Activated CD4-positive, alpha-beta T cell treated with anti-CD3 and anti-CD28 coated beads, Interleukin-10, Interleukin-2, amounts not matched to agents 100 ng/mL and 50 ng/mL, durations not matched to agents 16 hours and 8 hours (primary cell): ENCODE measurements at regions not wholly inside any gene's neighbourhood (a gene's known extent, or its start where the extent isn't known, plus 50 kb on each side); places are given as distances from the start of the nearest gene placed in this dataset.
"Not testable (repeated sequence)": the region's sequence is repeated elsewhere in the genome, so short reads cannot be mapped to it uniquely, and the experiment has no call there.

ENCODE experiments used
- DNase-seq: peaks from one replicate; pipeline ENCODE4 v3.0.0-alpha.2; 2020

DNA sequence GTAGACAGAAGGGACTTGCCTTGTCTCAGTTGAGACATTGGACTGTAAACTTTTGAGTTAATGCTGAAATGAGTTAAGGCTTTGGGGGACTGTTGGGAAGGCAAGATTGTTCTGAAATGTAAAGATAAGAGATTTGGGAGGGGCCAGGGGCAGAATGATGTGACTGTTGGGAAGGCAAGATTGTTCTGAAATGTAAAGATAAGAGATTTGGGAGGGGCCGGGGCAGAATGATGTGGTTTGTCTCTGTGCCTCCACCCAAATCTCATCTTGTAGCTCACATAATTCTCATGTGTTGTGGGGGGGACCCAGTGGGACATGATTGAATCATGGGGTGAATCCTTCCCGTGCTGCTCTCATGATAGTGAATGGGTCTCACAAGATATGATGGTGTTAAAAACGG is 1217.1 kb downstream of the GALC start:
- DNase-seq, result not testable (repeated sequence)

DNA sequence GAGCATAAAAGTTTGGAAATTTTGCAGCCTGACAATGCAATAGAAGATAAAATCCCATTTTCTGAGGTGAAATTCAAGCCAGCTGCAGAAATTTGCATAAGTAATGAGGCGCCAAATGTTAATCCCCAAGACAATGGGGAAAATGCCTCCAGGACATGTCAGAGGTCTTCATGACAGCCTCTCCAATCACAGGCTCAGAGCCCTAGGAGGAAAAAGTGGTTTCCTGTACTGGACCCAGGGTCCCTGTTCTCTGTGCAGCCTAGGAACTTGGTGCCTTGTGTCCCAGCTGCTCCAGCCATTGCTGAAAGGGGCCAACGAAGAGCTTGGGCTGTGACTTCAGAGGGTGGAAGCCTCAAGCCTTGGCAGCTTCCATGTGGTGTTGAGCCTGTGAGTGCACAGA is 1218.1 kb downstream of the GALC start:
- DNase-seq, result no peak

DNA sequence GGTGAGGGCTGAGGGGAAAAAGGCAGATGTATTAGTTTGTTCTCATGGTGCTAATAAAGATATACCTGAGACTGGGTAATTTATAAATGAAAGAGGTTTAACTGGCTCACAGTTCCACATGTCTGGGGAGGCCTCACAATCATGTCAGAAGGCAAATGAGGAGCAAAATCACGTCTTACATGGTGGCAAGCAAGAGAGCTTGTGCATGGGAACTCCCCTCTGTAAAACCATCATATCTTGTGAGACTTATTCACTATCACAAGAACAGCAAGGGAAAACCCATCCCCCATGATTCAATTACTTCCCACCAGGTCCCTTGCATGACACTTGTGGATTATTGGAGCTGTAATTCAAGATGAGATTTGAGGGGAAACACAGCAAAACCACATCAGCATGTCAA is 1220.9 kb downstream of the GALC start:
- no peak for DNase-seq

DNA sequence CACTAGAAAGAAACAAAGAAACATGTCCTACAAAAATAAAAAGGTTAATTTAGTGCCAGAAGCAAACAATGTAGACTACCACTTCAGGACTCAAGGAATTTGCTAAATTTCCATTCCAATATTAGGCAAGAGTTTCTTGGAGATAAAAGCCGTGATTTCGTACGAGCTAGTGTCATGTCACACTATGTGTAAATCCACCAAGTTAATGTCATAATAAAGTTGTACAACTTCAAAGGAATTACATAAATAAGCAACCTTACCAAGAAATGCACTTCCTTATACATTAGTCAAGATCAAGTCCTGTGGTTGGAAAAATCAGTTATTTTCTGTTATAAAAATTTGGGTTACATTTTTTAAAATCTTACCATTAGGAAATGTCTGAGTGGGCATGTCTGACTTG is 1222.8 kb downstream of the GALC start:
- no peak for DNase-seq

DNA sequence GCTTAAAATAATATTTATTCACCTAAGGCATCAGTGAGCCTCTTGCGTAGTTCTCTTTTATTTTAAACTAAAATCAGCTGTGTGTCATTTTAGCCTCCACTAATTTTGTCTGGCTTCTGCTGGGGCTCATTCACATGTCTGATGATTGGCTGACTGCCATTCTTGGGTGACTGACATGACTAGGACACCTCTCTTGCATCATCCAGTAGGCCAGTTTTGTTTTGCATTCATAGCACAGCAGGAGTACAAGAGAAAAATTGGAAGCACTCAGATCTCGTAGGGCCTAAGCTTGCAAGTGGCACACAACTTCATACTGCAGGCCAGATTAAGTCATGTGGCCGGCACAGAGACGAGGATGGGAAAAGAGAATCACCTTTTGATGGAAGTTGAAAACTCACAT is 1226.5 kb downstream of the GALC start:
- no peak for DNase-seq

DNA sequence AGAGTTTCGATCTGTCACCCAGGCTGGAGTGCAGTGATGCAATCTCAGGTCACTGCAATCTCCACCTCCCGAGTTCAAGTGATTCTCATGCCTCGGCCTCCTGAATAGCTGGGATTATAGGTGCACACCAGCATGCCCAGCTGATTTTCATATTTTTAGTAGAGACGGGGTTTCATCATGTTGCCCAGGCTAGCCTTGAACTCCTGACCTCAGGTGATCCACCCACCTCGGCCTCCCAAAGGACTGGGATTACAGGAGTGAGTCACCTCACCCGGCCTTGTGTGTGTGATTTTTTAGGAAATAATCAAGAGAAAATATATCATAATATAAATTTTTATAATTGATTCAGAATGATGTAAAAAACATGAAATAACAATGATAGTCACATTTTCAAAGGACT is 1231.4 kb downstream of the GALC start:
- no peak for DNase-seq

DNA sequence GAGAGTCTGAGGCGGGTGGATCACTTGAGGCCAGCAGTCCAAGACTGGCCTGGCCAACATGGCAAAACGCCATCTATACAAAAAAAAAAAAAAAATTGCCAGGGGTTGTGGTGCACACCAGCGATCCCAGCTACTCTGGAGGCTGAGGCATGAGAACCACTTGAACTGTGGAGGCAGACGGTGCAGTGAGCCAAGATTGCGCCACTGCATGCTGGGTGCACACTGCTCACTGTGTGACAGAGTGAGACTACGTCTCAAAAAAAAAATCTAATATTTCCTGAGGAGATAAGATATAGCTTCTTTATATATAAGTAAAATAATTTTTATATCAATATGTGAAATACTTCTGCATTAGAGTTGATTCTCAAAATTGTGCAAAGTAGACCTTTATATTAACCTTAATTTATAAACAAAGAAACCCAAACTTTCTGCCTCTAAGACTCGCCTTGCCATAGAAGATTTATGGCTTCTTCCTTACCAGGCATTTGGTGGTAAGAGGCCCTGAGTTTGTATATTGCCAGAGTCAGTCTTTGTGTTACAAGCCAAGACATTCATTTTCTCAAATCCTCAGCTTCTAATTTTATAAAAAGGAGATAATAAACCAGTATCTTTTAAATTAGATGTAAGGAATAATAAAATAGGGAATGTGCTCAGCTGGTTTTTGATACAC is 1226.7 kb downstream of the FLRT2 start:
- DNase-seq, result no peak

DNA sequence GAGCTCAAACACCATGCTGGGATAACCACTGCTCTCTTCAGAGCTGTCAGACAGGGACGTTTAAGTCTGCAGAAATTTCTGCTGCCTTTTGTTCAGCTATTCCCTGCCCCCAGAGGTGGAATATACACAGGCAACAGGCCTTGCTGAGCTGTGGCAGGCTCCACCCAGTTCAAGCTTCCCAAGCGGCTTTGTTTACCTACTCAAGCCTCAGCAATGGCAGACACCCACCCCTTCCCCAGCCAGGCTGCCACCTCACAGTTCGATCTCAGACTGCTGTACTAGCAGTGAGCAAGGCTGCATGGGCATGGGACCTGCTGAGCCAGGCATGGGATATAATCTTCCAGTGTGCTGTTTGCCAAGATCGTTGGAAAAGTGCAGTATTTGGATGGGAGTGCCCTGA is 1220.5 kb downstream of the FLRT2 start:
- not testable (repeated sequence) for DNase-seq

DNA sequence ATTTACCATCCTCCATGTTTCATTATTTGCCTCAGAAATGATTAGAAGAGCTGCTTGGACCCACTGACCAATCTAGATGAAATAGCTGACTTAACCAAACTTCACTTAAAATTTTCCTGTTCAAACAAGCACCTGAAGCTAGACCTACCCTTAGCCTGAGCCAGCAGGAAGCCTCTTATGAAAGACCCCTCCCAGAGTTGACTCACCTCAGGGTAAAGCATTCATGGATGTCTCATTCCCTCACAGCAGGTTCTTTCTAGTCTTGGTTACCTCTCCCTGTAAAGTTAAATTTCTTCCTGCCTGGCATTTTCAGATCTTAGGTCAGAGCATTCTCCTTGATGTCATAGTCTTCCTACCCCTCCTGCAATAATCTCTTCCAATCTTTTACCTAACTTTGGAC is 1209.8 kb downstream of the FLRT2 start:
- DNase-seq, result no peak

DNA sequence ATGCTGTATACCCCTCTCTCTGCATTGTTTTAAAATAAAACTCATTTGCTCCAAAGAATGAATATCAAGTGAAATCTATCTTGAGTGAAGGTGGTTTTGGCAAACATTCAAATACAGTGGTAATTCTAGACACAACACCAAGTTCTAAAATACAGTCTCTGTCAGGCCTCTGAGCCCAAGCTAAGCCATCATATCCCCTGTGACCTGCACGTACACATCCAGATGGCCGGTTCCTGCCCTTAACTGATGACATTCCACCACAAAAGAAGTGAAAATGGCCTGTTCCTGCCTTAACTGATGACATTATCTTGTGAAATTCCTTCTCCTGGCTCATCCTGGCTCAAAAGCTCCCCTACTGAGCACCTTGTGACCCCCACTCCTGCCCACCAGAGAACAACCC is 1201.5 kb downstream of the FLRT2 start:
- not testable (repeated sequence) for DNase-seq

DNA sequence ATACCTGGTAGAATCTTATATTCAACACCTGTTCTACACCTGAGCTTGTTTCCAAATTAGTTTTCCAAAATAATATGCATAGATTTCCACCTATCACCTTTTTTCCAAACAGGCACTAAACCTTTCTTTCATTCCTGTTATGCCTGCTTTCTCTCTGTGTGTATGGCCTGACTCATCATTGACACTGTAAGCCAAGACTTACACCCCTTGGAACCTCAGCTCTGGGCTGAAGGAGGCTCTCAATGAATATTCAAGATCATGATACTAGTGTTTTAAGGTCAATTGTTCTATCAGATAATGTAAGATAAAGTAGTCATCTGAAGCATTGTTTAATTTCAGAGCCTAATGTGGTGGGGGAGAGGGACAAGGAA is 1193.3 kb downstream of the FLRT2 start:
- DNase-seq, result no peak

DNA sequence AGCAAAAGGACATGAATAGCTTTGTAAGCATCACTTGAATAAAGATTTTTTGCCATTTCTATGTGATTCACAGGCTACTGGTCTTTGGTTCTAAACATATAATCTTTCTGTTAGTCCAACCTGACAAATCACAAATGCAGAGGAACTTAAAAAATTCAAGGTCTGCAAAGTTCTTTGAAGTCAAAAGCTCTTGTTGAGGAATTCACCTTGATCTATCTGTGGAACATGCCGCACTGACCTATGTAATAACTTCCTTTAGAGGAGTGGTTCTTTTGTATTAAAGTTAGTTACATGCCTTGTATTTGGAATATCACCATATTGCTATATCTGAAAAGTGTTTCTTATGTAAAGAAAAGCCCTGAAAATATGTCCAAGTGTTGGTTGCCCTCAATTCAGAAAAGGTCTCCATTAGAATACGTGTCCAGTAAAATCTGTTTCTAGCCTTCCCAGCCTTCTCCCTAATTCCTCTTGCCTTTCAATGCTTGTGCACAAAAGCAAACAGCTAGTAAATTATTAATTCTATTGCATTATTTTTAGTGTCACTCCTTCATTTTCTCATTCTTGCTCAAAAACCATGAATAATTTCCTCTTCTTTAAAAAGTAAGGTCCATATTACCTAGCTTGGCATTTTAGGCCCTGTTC is 1192.8 kb downstream of the FLRT2 start:
- DNase-seq, result no peak

DNA sequence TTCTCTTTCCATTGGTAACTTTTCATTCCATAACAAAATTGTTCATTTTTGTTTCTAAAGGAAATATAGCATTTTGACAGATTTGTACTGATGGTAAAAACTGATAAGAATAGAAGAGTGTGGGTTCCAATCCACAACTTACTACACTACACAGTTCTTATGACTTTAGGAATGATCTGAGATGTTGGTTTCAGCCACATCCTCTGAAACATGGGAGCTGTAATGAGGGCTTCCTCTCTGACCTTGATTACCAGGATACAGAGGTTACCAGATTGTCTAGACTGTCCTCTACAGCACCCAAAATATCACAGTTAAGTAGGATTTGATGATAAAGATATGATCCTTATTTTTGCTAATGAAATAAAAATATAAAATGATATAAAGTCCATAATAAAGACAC is 1184.6 kb downstream of the FLRT2 start:
- DNase-seq, result no peak

DNA sequence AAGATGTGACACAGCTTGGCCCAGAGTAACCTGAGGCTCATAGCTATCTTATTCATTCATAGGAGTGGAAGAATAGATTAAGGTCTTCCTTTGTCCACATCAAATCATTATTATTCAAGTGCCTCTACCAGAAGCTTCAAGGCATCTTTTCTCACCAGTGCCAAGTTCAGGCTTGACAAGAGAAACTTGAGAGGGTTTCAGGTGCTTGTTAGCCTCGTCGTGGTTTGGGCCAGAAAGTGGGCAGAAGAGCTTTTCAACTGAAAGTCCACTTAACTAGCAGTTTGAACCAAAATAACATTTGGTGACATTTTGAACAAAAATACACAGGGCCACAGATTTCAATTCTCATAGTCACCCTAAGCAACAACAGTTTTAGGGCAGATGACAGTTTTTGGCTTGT is 1184.2 kb downstream of the FLRT2 start:
- DNase-seq, result no peak

DNA sequence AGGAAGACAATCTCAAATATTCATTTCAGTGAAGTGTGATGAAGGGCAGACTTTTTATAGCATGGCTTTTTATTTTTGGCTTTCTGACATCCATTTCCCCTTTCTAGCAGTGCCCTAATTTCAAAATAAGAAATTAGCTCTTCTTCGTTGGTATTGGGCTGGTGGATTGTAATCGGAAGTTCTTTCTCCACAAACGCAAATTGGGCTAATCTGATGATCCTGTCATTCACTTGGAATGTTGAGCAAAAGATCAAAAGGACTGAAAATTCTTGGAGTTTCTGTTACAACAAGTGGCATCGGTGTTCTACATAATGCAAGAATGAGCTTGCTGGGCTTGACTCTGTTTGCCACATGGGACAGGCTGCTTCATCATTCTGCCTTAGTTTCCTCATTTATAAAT is 1182.8 kb downstream of the FLRT2 start:
- no peak for DNase-seq

DNA sequence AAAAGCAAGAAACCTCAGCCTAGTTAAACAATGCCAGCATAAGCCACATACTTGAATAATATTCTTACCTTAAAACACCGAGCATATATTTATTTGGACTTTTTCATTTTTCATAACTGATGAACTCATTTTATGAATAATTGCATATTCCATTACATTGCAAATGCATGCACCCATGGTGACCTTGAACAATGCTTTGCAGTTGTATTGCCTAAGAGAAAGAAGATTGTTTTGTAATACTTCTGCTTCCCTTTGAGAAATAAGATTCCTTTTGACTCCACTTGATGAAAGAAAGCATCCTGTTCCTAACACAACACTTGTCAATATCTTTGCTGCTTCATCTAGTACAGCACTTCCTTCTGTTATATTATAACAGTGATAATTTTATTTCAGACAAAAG is 1182.2 kb downstream of the FLRT2 start:
- no peak for DNase-seq

DNA sequence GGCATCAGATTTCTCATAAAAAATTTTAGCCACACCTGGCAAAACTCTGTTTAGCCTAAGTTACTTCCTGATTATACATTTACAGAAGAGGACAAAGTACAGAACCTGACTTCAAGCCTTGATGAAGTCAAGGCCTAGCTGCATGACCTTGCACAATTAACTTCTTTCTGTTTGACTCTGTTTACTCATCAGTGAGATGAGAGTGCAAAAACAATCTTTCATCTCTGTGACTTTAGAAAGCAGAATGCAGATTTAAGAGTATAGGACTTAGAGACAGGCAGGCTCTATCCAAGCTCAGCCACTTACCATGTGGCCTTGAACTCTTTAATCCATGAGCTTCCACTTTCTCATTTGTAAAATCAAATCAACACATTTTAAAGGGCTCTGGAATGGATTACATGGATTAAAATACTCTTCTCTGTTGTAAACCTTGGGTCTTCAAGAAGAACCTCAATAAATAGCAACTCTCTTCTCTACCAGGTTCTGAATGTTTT is 1178.9 kb downstream of the FLRT2 start:
- no peak for DNase-seq

DNA sequence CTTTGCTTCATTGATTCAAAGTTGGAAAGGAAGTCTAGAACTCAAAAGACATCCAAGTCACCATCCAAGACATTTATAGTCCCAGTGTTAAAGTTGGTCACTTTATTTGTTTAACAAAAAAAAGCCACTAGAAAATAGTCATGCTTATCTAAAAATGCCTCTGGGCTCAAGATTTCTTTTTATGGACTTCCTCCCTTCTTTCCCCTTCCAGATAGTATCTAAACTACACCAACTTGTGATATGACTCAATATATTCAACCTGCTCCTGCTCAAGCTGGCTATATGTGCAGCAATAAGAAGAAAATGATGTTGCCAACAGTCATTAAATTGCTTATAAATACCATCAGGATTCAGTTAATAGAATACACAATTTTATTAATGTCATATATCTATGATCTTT is 1177.1 kb downstream of the FLRT2 start:
- DNase-seq, result no peak

DNA sequence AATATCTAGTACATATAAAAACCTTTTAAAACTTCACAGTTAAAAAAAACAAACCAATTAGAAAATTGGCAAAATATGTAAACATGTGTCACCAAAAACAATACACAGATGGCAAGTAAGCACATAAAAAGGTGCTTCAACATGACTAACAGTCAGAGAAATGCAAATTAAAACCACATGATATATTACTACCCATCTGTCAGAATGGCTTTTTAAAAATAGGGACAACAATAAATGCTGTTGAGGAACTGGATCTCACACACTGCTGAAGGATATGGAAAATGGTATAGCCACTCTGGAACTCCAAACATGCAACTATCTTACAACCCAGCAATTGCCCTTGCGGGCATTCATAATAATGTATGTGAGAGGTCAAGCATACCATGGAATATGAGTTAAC is 1153.6 kb downstream of the FLRT2 start:
- DNase-seq, result no peak

DNA sequence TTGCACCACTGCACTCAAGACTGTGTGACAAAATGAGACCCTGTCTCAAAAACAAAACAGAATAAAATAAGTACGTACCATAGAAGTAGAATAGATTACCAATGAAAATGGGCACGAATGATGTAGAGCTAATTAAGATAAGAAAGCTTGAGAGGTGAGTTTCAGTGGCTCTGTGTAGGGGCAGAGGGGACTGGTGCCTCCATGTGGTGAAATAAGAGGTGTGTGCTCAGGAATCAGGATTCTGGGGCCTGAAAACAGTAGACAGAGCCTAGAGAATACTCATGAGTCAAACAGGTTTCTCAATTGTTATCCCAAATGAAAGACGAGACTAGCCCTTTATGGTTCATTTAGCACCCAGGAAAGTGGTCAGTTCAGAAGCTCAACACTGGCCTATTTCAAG is 1145.1 kb downstream of the FLRT2 start:
- no peak for DNase-seq

DNA sequence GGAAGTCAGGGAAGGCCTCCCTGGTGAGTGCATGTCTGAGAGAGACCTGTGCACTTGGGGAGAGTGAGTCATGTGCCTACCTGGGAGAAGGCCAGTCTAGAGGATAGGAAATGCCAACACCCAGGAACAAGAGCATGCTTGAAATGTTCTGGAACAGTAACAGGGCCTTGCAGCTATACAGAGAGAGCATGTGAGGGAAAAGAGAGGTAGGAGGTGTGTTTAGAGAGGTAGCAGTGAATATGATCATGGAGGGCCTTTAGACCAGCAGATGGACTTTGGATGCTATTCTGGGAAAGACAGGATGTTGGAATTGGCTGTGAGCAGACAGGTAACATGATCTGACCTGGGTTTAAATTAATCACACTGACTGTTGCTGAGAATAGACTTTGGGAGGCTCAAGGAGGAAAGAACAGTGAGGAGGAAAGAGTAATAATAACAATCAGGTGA is 1143.6 kb downstream of the FLRT2 start:
- DNase-seq, result no peak

DNA sequence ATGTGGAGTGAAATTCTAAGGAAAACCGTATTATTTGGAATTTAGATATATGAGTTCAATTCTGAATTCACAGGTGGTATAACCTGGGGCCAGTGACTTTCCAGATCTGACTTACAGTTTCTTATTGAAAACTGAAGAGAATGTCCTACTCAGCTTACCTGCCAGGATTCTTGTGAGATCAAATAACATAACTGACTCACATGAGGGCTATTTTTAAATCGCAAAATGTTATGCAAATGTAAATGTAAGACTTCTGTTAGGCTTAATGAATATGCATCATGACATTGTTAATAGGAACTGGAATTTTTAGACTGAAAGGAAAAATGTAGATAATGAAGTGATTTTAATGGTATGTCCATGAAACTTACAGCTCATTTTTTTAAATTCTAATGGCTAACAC is 1142.1 kb downstream of the FLRT2 start:
- no peak for DNase-seq

DNA sequence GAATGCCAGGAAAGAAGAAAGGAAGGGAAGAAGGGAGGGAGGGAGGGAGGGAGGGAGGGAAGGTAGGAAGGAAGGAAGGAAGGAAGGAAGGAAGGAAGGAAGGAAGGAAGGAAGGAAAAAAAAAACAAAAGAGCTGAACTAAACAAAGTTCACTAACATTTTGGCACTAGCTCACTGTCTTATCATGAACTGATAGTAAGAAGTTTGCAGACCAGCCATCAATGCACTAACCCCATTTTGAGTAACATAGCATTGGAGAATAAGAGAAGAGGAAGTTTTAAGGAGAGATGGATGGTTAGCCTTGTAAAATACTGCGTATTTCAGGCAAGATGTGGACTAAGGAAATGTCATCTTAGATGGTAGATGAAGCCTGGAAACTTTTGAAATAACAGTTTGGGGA is 1136.0 kb downstream of the FLRT2 start:
- DNase-seq, result no peak

DNA sequence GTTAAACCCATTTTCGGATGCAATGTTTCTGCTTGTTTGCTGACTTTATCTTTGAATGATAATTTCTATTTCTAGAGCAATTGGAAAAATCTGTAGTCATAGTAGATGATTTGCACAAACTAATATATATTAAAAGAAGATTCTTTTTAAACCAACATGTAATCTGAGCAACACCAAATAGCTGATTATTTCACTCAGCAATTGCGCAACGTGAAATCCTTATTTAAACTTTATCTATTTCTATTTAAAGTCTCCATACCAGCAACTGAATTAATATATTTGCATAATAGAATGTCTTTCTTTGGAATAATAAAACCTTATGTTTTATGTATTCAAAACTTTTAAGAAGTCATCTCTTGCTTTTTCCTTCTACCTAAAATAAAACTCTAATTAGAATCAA is 1132.4 kb downstream of the FLRT2 start:
- no peak for DNase-seq

DNA sequence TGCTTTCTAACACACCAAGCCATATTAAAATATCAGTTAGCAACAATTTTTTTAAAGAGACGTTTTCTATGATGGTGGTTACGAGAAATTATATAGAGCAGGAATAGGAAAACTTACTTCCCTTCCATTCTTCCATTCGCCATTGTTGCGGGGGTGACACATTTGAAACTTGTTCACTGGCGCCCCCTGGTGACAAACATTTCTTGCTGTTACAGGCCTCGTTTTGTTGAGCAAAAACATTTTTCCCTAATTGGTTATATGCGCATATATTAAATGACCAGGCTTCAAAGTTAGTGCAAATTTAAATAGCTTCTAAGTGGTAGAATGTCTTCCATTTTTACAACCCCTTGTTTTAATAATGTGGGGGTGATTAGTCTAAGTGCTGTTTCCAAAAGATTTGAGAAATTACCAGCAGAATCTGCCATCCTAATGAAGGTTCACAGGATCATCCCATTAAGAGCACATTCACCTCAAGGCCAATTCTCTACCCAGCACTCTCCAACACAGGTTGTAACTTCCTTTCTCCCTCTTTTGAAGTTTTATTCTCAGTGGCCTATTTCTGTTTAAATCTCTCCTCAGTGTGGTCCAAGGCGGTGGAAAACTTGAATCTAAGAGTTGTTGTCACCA is 1124.7 kb downstream of the FLRT2 start:
- peak; percentile 42 for DNase-seq
